SK-N-SH (cell line): ENCODE measurements at regions not wholly inside any gene's neighbourhood (a gene's known extent, or its start where the extent isn't known, plus 50 kb on each side); places are given as distances from the start of the nearest gene placed in this dataset.

Experiments
- CTCF ChIA-PET: fragments of 300-600, 350-600 bp; formaldehyde crosslinking; extraction: SDS; loops from one replicate; lab custom pipeline; 2021; lab: Yijun Ruan, JAX
- POLR2A ChIA-PET: fragments of 350-600 bp; sonication (Branson Sonifier 250); formaldehyde crosslinking; extraction: SDS; loops from one replicate; lab custom pipeline; 2020; ENCODE audit warnings: antibody characterized with exemption, inconsistent platforms; lab: Yijun Ruan, JAX
- DNase-seq: peaks from one replicate; pipeline ENCODE4 v3.0.0; 2012
- H2AFZ ChIP-seq: fragments of 200-600 bp; sonication (generic); 2 replicates; pipeline ENCODE4 v1.8.1; 2016; ENCODE audit warnings: antibody characterized with exemption, mild to moderate bottlenecking, low read depth
- H3F3A ChIP-seq: fragments of 200-600 bp; sonication (generic); replicated peaks from 2 replicates; pipeline ENCODE3; 2016; ENCODE audit warnings: antibody characterized with exemption, mild to moderate bottlenecking; ENCODE audit not compliant: insufficient read depth
- H3K27ac ChIP-seq, 2 experiments: fragments of 200-500 bp in 1 of 2; fragments of 200-600 bp in 1 of 2; sonication (Bioruptor generic) in 1 of 2; sonication (generic), shearing (Covaris generic) in 1 of 2; 2 replicates each; pipeline versions ENCODE4 v1.5.1 to v1.6.1; 2014 to 2016; ENCODE audit warnings: low read depth in 2 of 2, inconsistent platforms in 1 of 2, low read length in 1 of 2, mild to moderate bottlenecking in 1 of 2, mixed read lengths in 1 of 2
- H3K27me3 ChIP-seq: fragments of 200-600 bp; sonication (generic), shearing (Covaris generic); 2 replicates; pipeline ENCODE4 v1.6.1; 2016; ENCODE audit warnings: mixed run types; ENCODE audit not compliant: insufficient read depth
- H3K36me3 ChIP-seq, 2 experiments: fragments of 200-500 bp in 1 of 2; fragments of 200-600 bp in 1 of 2; sonication (Bioruptor generic) in 1 of 2; sonication (generic) in 1 of 2; replicated peaks in 1 of 2; 2 replicates each; pipeline versions ENCODE3 to v1.5.1; 2014 to 2016; ENCODE audit warnings: low read length in 1 of 2, mild to moderate bottlenecking in 1 of 2; ENCODE audit not compliant: insufficient read depth in 2 of 2, control insufficient read depth in 1 of 2
- H3K4me1 ChIP-seq, 2 experiments: fragments of 200-500 bp in 1 of 2; fragments of 200-600 bp in 1 of 2; sonication (Bioruptor generic) in 1 of 2; sonication (generic), shearing (Covaris generic) in 1 of 2; 2 replicates each; pipeline versions ENCODE4 v1.5.1 to v1.6.1; 2014 to 2016; ENCODE audit warnings: low read depth in 1 of 2, low read length in 1 of 2, mixed run types in 1 of 2; ENCODE audit not compliant: insufficient read depth in 2 of 2, control insufficient read depth in 1 of 2
- H3K4me2 ChIP-seq: fragments of 200-600 bp; sonication (generic), shearing (Covaris generic); 2 replicates; pipeline ENCODE4 v1.6.1; 2017; ENCODE audit warnings: mixed run types
- H3K4me3 ChIP-seq, 2 experiments: fragments of 200-500 bp in 1 of 2; fragments of 200-600 bp in 1 of 2; sonication (Bioruptor generic) in 1 of 2; sonication (generic), shearing (Covaris generic) in 1 of 2; 2 replicates each; pipeline versions ENCODE4 v1.5.1 to v1.8.1; 2014 to 2016; ENCODE audit warnings: low read depth in 2 of 2, inconsistent platforms in 1 of 2, low read length in 1 of 2, mild to moderate bottlenecking in 1 of 2, mixed read lengths in 1 of 2, moderate library complexity in 1 of 2
- H3K79me2 ChIP-seq: fragments of 200-600 bp; sonication (generic); 2 replicates; pipeline ENCODE4 v1.8.1; 2017; ENCODE audit warnings: mild to moderate bottlenecking; ENCODE audit not compliant: insufficient read depth
- H3K9ac ChIP-seq: fragments of 200-600 bp; sonication (generic); 2 replicates; pipeline ENCODE4 v1.6.1; 2017; ENCODE audit warnings: mixed run types
- H3K9me2 ChIP-seq: fragments of 200-600 bp; sonication (generic); 2 replicates; pipeline ENCODE4 v1.6.1; 2017; ENCODE audit warnings: mixed run types
- H3K9me3 ChIP-seq: fragments of 200-600 bp; sonication (generic); 2 replicates; pipeline ENCODE4 v1.6.1; 2017; ENCODE audit warnings: mixed run types, mild to moderate bottlenecking, moderate library complexity
- H4K20me1 ChIP-seq: fragments of 200-600 bp; sonication (generic); 2 replicates; pipeline ENCODE4 v1.6.1; 2017; ENCODE audit warnings: mild to moderate bottlenecking, mixed run types; ENCODE audit not compliant: insufficient read depth
- CHD2 ChIP-seq: fragments of 150-350 bp; IDR thresholded peaks from 2 replicates; pipeline ENCODE4 v1.6.1; 2018; ENCODE audit warnings: low read length; ENCODE audit not compliant: partially characterized antibody
- EP300 ChIP-seq, 2 experiments: IDR thresholded peaks; 2 replicates each; pipeline versions ENCODE4 v1.4.0 to v1.6.1; 2012; ENCODE audit warnings: borderline replicate concordance in 1 of 2, low read depth in 1 of 2, low read length in 1 of 2
- FOXJ3 ChIP-seq: sonication (generic); formaldehyde crosslinking; IDR thresholded peaks from 2 replicates; pipeline ENCODE4 v1.5.1; 2020; ENCODE audit warnings: mild to moderate bottlenecking, missing genetic modification reagents
- GATA2 ChIP-seq: sonication (generic); formaldehyde crosslinking; IDR thresholded peaks from 2 replicates; pipeline ENCODE4 v1.5.0; 2020; ENCODE audit warnings: mild to moderate bottlenecking, missing genetic modification reagents
- IRF3 ChIP-seq: fragments of 150-350 bp; IDR thresholded peaks from 2 replicates; pipeline ENCODE4 v1.6.1; 2016; ENCODE audit warnings: mild to moderate bottlenecking, low read depth, low read length
- JUND ChIP-seq: IDR thresholded peaks from 2 replicates; pipeline ENCODE4 v1.4.0; 2012
- RAD21 ChIP-seq: IDR thresholded peaks from 2 replicates; pipeline ENCODE4 v1.6.1; 2012; ENCODE audit warnings: mild to moderate bottlenecking, low read length
- RFX5 ChIP-seq: IDR thresholded peaks from 2 replicates; pipeline ENCODE4 v1.6.1; 2012; ENCODE audit warnings: mild to moderate bottlenecking, improper control_type of control experiment, low read length
- SIN3A ChIP-seq: IDR thresholded peaks from 2 replicates; pipeline ENCODE4 v1.6.1; 2012; ENCODE audit warnings: low read depth, mild to moderate bottlenecking, low read length, moderate library complexity, borderline replicate concordance
- SMC3 ChIP-seq: IDR thresholded peaks from 2 replicates; pipeline ENCODE4 v1.6.1; 2012; ENCODE audit warnings: low read depth, low read length, improper control_type of control experiment
- TAF1 ChIP-seq: IDR thresholded peaks from 2 replicates; pipeline ENCODE4 v1.6.1; 2012; ENCODE audit warnings: low read depth, mild to moderate bottlenecking, low read length, moderate library complexity, borderline replicate concordance
- TCF12 ChIP-seq: IDR thresholded peaks from 2 replicates; pipeline ENCODE4 v1.4.0; 2012
- USF1 ChIP-seq: IDR thresholded peaks from 2 replicates; pipeline ENCODE4 v1.4.0; 2012; ENCODE audit warnings: low read depth, borderline replicate concordance
- YY1 ChIP-seq: IDR thresholded peaks from 2 replicates; pipeline ENCODE4 v1.4.0; 2012; ENCODE audit warnings: low read depth, mild to moderate bottlenecking
- WGBS: methylation state at CpG from one replicate; pipeline ENCODE4 v1.1.6; 2017; ENCODE audit warnings: low lambda C conversion rate; 5-methylcytosine and 5-hydroxymethylcytosine counted together
- TF ChIP-seq, protein P1 (sequence below): fragments of 150-350 bp; IDR thresholded peaks from 2 replicates; pipeline ENCODE4 v1.6.1; 2017; ENCODE audit warnings: antibody characterized with exemption, low read length, low read depth, borderline replicate concordance
- TF ChIP-seq, protein P2 (sequence below): fragments of 200-600 bp; sonication (generic); IDR thresholded peaks from 2 replicates; pipeline ENCODE4 v1.6.1; 2017; ENCODE audit warnings: antibody characterized with exemption, mild to moderate bottlenecking, moderate library complexity

- Histone ChIP-seq H3K9me3 (no peaks in the 10 kb centered on the region), H2AFZ (no peak overlapping the region), H3K4me3 (no peak overlapping the region), H3K4me1 (no peaks in the 10 kb centered on the region), H3F3A (peaks cover 4% of the 10 kb centered on the region), H3K27ac (no peak overlapping the region), H3K36me3 (no peaks in the 10 kb centered on the region), H3K27me3 (peaks cover 67% of the 10 kb centered on the region; the same call in 1 of the 2 replicates), H3K9me2 (no peaks in the 10 kb centered on the region), H3K9ac (no peak overlapping the region), H3K79me2 (no peaks in the 10 kb centered on the region), H3K4me2 (no peak overlapping the region), H4K20me1 (no peaks in the 10 kb centered on the region)
- ChIA-PET POLR2A (no interaction called here), CTCF (interaction anchor here (0.9 to 3.9 kb wide), 9 partner anchors 9 to 498 kb away, joined by 3 to 56 read pairs (median 4); no protein-coding TSS in a partner anchor)
- WGBS: 8% methylated on average over 5 of the region's 5 CpGs
- no peak for DNase-seq
- TF ChIP-seq RAD21 (no peak), JUND (no peak), SMC3 (no peak), EP300 (IDR thresholded peaks at IDR 0.05; ENCODE audit: borderline replicate concordance in 1 of 2, low read depth in 1 of 2, low read length in 1 of 2) (no peak), SIN3A (no peak), GATA2 (no peak), USF1 (no peak), CHD2 (no peak), YY1 (no peak), TCF12 (no peak), TAF1 (no peak), FOXJ3 (no peak), RFX5 (no peak)
- TF ChIP-seq, protein P1, sequence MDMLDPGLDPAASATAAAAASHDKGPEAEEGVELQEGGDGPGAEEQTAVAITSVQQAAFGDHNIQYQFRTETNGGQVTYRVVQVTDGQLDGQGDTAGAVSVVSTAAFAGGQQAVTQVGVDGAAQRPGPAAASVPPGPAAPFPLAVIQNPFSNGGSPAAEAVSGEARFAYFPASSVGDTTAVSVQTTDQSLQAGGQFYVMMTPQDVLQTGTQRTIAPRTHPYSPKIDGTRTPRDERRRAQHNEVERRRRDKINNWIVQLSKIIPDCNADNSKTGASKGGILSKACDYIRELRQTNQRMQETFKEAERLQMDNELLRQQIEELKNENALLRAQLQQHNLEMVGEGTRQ: no peak
Measured at GRCh38 chr16:87061243-87061920, 255.8 kb downstream of the C16orf95 start.

GRCh38 chr16:87062569-87063442 is 254.4 kb downstream of the C16orf95 start:
- H3K27me3 ChIP-seq: peaks cover 67% of the 10 kb centered on the region
- H4K20me1 ChIP-seq: no peaks in the 10 kb centered on the region
- no peak overlapping the region for H3K27ac ChIP-seq
- 0 out of 2 replicates have a peak overlapping the region, but pooled peaks have one; percentile 19 for H3K4me2 ChIP-seq
- CTCF ChIA-PET: interaction anchor here (0.5 to 3.9 kb wide), 36 partner anchors 8 to 545 kb away, joined by 3 to 56 read pairs (median 4); no protein-coding TSS in a partner anchor
- H3F3A ChIP-seq: peaks cover 4% of the 10 kb centered on the region
- DNase-seq: peak; percentile 91
- no peak overlapping the region for H3K9ac ChIP-seq
- no peaks in the 10 kb centered on the region for H3K9me3 ChIP-seq
- POLR2A ChIA-PET: no interaction called here
- H3K79me2 ChIP-seq: no peaks in the 10 kb centered on the region
- TF ChIP-seq, protein P1: no peak
- TF ChIP-seq IRF3: no peak
- TF ChIP-seq, protein P2, sequence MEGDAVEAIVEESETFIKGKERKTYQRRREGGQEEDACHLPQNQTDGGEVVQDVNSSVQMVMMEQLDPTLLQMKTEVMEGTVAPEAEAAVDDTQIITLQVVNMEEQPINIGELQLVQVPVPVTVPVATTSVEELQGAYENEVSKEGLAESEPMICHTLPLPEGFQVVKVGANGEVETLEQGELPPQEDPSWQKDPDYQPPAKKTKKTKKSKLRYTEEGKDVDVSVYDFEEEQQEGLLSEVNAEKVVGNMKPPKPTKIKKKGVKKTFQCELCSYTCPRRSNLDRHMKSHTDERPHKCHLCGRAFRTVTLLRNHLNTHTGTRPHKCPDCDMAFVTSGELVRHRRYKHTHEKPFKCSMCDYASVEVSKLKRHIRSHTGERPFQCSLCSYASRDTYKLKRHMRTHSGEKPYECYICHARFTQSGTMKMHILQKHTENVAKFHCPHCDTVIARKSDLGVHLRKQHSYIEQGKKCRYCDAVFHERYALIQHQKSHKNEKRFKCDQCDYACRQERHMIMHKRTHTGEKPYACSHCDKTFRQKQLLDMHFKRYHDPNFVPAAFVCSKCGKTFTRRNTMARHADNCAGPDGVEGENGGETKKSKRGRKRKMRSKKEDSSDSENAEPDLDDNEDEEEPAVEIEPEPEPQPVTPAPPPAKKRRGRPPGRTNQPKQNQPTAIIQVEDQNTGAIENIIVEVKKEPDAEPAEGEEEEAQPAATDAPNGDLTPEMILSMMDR: peak; percentile 96
- peak; percentile 73 for TF ChIP-seq SMC3
- peak; percentile 34 for TF ChIP-seq CHD2
- peak; percentile 69 for TF ChIP-seq RAD21
- H3K9me2 ChIP-seq: no peaks in the 10 kb centered on the region
- H3K4me3 ChIP-seq: peak overlapping the region in 1 of 2 experiments; percentile 30; a peak in 1 of 4 replicates
- no peak overlapping the region for H2AFZ ChIP-seq
- H3K36me3 ChIP-seq: no peaks in the 10 kb centered on the region
- 17% methylated on average over 25 of the region's 26 CpGs for WGBS
- no peaks in the 10 kb centered on the region for H3K4me1 ChIP-seq
